Suprapubic skin (tissue), 4 donors: ENCODE measurements at regions not wholly inside any gene's neighbourhood (a gene's known extent, or its start where the extent isn't known, plus 50 kb on each side); places are given as distances from the start of the nearest gene placed in this dataset.
"Not testable (repeated sequence)": the region's sequence is repeated elsewhere in the genome, so short reads cannot be mapped to it uniquely, and the experiment has no call there.

Source experiments
- DNase-seq, 2 donors: peaks; one replicate each; pipeline ENCODE4 v3.0.0-alpha.2; 2019; ENCODE audit warnings: low spot score in 2 of 2
- H3K27ac ChIP-seq: fragments of 200-600 bp; sonication (generic); one replicate; pipeline ENCODE4 v1.5.1; 2019
- H3K27me3 ChIP-seq: fragments of 200-600 bp; sonication (generic); one replicate; pipeline ENCODE4 v1.5.1; 2019
- H3K36me3 ChIP-seq: fragments of 200-600 bp; sonication (generic); one replicate; pipeline ENCODE4 v1.5.1; 2019
- H3K4me1 ChIP-seq: fragments of 200-600 bp; sonication (generic); one replicate; pipeline ENCODE4 v1.5.1; 2019
- H3K4me3 ChIP-seq: fragments of 200-600 bp; sonication (generic); one replicate; pipeline ENCODE4 v1.5.1; 2019; ENCODE audit warnings: mild to moderate bottlenecking
- H3K9me3 ChIP-seq: fragments of 200-600 bp; sonication (generic); one replicate; pipeline ENCODE4 v1.5.1; 2019
- CTCF ChIP-seq, 2 donors: fragments of 200-600 bp in 1 of 2; fragments of 450-650 bp in 1 of 2; sonication (generic) in 1 of 2; IDR thresholded peaks; one replicate each; pipeline ENCODE4 v1.5.1; 2016 to 2019; ENCODE audit warnings: antibody characterized with exemption in 2 of 2, mild to moderate bottlenecking in 1 of 2, moderate library complexity in 1 of 2
- EP300 ChIP-seq: sonication (generic); formaldehyde crosslinking; IDR thresholded peaks from one replicate; pipeline ENCODE4 v1.6.1; 2017; ENCODE audit warnings: antibody characterized with exemption
- POLR2A ChIP-seq, 2 donors: fragments of 450-650 bp; IDR thresholded peaks; one replicate each; pipeline ENCODE4 v1.6.1; 2017; ENCODE audit warnings: antibody characterized with exemption in 2 of 2, mild to moderate bottlenecking in 2 of 2, moderate library complexity in 2 of 2
- POLR2AphosphoS5 ChIP-seq, 3 donors: sonication (generic); formaldehyde crosslinking; IDR thresholded peaks; one replicate each; pipeline ENCODE4 v1.6.1; 2017; ENCODE audit warnings: antibody characterized with exemption in 3 of 3
- WGBS: methylation state at CpG from one replicate; pipeline ENCODE4 v1.1.5; 2018; 5-methylcytosine and 5-hydroxymethylcytosine counted together

- DNase-seq: no peak
- TF ChIP-seq CTCF (IDR thresholded peaks at IDR 0.05) (no peak), EP300 (no peak), POLR2A (IDR thresholded peaks at IDR 0.05) (no peak), POLR2AphosphoS5 (IDR thresholded peaks at IDR 0.05) (no peak)
- Histone ChIP-seq H3K4me3 (no peak overlapping the region), H3K4me1 (no peaks in the 10 kb centered on the region), H3K9me3 (no peaks in the 10 kb centered on the region), H3K27ac (no peak overlapping the region), H3K27me3 (no peaks in the 10 kb centered on the region), H3K36me3 (no peaks in the 10 kb centered on the region)
- WGBS: 92% methylated on average over 2 of the region's 2 CpGs
Measured at GRCh38 chr3:21955406-21955805, 204.4 kb upstream of the ZNF385D start.

- Histone ChIP-seq H3K4me3 (no peak overlapping the region), H3K9me3 (no peaks in the 10 kb centered on the region), H3K27ac (no peak overlapping the region), H3K4me1 (no peaks in the 10 kb centered on the region), H3K27me3 (no peaks in the 10 kb centered on the region), H3K36me3 (no peaks in the 10 kb centered on the region)
- DNase-seq: no peak
- WGBS: 0% methylated on average over 1 of the region's 1 CpG
- no peak for TF ChIP-seq EP300
- TF ChIP-seq POLR2AphosphoS5 (IDR thresholded peaks at IDR 0.05): no peak
- no peak for TF ChIP-seq CTCF (IDR thresholded peaks at IDR 0.05)
- TF ChIP-seq POLR2A (IDR thresholded peaks at IDR 0.05): no peak
Measured at GRCh38 chr3:21960033-21960432, 209.0 kb upstream of the ZNF385D start.

- Histone ChIP-seq H3K4me1 (no peaks in the 10 kb centered on the region), H3K4me3 (no peak overlapping the region), H3K36me3 (no peaks in the 10 kb centered on the region), H3K27ac (no peak overlapping the region), H3K27me3 (no peaks in the 10 kb centered on the region), H3K9me3 (no peaks in the 10 kb centered on the region)
- WGBS: 9% methylated on average over 1 of the region's 1 CpG
- no peak for DNase-seq
- TF ChIP-seq EP300 (no peak), CTCF (IDR thresholded peaks at IDR 0.05) (no peak), POLR2AphosphoS5 (IDR thresholded peaks at IDR 0.05) (no peak), POLR2A (IDR thresholded peaks at IDR 0.05) (no peak)
Measured at GRCh38 chr3:21962456-21962855, 211.4 kb upstream of the ZNF385D start.

GRCh38 chr3:21966457-21966856 lies 215.4 kb upstream of the ZNF385D start:
- DNase-seq, H3K27me3 ChIP-seq, H3K4me1 ChIP-seq, H3K27ac ChIP-seq, H3K4me3 ChIP-seq, H3K9me3 ChIP-seq, H3K36me3 ChIP-seq: not testable (repeated sequence)
- 92% methylated on average over 8 of the region's 8 CpGs for WGBS

- H3K9me3 ChIP-seq: peaks cover 9% of the 10 kb centered on the region
- H3K4me3 ChIP-seq: no peak overlapping the region
- no peaks in the 10 kb centered on the region for H3K4me1 ChIP-seq
- no peaks in the 10 kb centered on the region for H3K27me3 ChIP-seq
- no peak for DNase-seq
- no peak overlapping the region for H3K27ac ChIP-seq
- no peaks in the 10 kb centered on the region for H3K36me3 ChIP-seq
- TF ChIP-seq POLR2A (IDR thresholded peaks at IDR 0.05): no peak
- TF ChIP-seq POLR2AphosphoS5 (IDR thresholded peaks at IDR 0.05): no peak
- no peak for TF ChIP-seq CTCF (IDR thresholded peaks at IDR 0.05)
- TF ChIP-seq EP300: no peak
- WGBS: 95% methylated on average over 1 of the region's 1 CpG
Measured at GRCh38 chr3:21979706-21980105, 228.7 kb upstream of the ZNF385D start.

GRCh38 chr3:21989341-21990042 lies 238.5 kb upstream of the ZNF385D start:
- 56% methylated on average over 5 of the region's 5 CpGs for WGBS
- DNase-seq: no peak
- TF ChIP-seq POLR2A (IDR thresholded peaks at IDR 0.05) (no peak), POLR2AphosphoS5 (IDR thresholded peaks at IDR 0.05) (no peak), CTCF (IDR thresholded peaks at IDR 0.05) (no peak), EP300 (no peak)

More at GRCh38 chr3:21989341-21990042, 238.5 kb upstream of the ZNF385D start:
- Histone ChIP-seq H3K27me3 (no peaks in the 10 kb centered on the region), H3K36me3 (no peaks in the 10 kb centered on the region), H3K4me1 (no peaks in the 10 kb centered on the region), H3K4me3 (no peak overlapping the region), H3K27ac (no peak overlapping the region), H3K9me3 (no peaks in the 10 kb centered on the region)
